Small intestine (tissue), 7 donors: ENCODE measurements at regions not wholly inside any gene's neighbourhood (a gene's known extent, or its start where the extent isn't known, plus 50 kb on each side); places are given as distances from the start of the nearest gene placed in this dataset.

Experiments used
- DNase-seq, 2 donors: peaks; one replicate each; pipeline versions ENCODE4 v3.0.0 to v3.0.0-alpha.2; 2013
- FAIRE-seq: peaks from 2 replicates; lab custom pipeline; 2012; peaks lifted over from hg19 to GRCh38; lab: Jason Lieb, UNC
- H3K27ac ChIP-seq, 3 donors: one replicate each; pipeline ENCODE4 v1.5.1; 2013; ENCODE audit warnings: low read length in 2 of 3, mild to moderate bottlenecking in 2 of 3, control low read depth in 1 of 3, inconsistent platforms in 1 of 3, low read depth in 1 of 3, moderate library complexity in 1 of 3
- H3K27me3 ChIP-seq, 3 donors: one replicate each; pipeline ENCODE4 v1.6.1; 2013; ENCODE audit warnings: low read length in 3 of 3, inconsistent platforms in 1 of 3; ENCODE audit not compliant: control insufficient read depth in 3 of 3, insufficient read depth in 3 of 3
- H3K36me3 ChIP-seq, 3 donors: one replicate each; pipeline ENCODE4 v1.6.1; 2013; ENCODE audit warnings: low read length in 3 of 3, inconsistent platforms in 1 of 3, low read depth in 1 of 3, mild to moderate bottlenecking in 1 of 3, moderate library complexity in 1 of 3; ENCODE audit not compliant: control insufficient read depth in 3 of 3, insufficient read depth in 2 of 3
- H3K4me1 ChIP-seq, 3 donors: one replicate each; pipeline ENCODE4 v1.6.1; 2013; ENCODE audit warnings: low read length in 2 of 3, inconsistent platforms in 1 of 3, low read depth in 1 of 3, mild to moderate bottlenecking in 1 of 3, moderate library complexity in 1 of 3; ENCODE audit not compliant: control insufficient read depth in 3 of 3, insufficient read depth in 2 of 3
- H3K4me3 ChIP-seq, 3 donors: one replicate each; pipeline ENCODE4 v1.5.1; 2013; ENCODE audit warnings: low read length in 3 of 3, control low read depth in 1 of 3, inconsistent platforms in 1 of 3, low read depth in 1 of 3, mild to moderate bottlenecking in 1 of 3, moderate library complexity in 1 of 3
- H3K9me3 ChIP-seq, 2 donors: one replicate each; pipeline ENCODE4 v1.6.1; 2013; ENCODE audit warnings: low read depth in 1 of 2, low read length in 1 of 2; ENCODE audit not compliant: control insufficient read depth in 2 of 2, insufficient read depth in 1 of 2
- WGBS, 3 donors: extraction: QIAGEN DNeasy Blood & Tissue Kit; methylation state at CpG; one replicate each; pipeline ENCODE4 v1.1.7; 2013; 5-methylcytosine and 5-hydroxymethylcytosine counted together
- donor health status: healthy with polysubstance abuse.
- donor health status: control.
- donor health status: control.
- donor health status: Bipolar disorder and iron deficiency.
- donor health status: healthy.

DNA sequence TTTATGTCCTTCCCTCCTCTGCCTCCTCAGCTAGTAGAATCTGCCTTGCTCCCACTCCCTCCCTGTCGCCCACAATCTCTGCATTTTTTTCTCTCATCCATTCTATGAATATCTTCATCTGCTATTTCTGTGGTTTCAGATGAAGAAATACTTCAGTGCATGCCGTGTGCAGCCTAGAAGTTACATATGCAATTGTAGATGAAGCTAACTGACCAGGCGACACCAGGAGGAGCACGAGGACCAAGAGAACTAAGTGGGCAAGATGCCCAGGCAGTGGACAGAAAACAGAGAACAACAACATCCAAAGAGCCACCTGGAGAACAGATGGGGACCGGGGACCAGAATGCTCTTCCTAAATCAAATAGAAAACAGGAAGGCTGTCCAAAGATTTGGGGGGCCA lies 121.4 kb upstream of the ATP11B start:
- no peaks in the 10 kb centered on the region for H3K9me3 ChIP-seq
- WGBS, 3 donors = 59 to 68% (median 62%) methylated on average over 5 of the region's 5 CpGs
- no peaks in the 10 kb centered on the region for H3K36me3 ChIP-seq
- H3K27ac ChIP-seq = no peak overlapping the region
- FAIRE-seq (no peak), DNase-seq (no peak)
- no peaks in the 10 kb centered on the region for H3K4me1 ChIP-seq
- no peak overlapping the region for H3K4me3 ChIP-seq
- peaks cover 0 to 11% (median 8%) of the 10 kb centered on the region in 3 donors for H3K27me3 ChIP-seq

DNA sequence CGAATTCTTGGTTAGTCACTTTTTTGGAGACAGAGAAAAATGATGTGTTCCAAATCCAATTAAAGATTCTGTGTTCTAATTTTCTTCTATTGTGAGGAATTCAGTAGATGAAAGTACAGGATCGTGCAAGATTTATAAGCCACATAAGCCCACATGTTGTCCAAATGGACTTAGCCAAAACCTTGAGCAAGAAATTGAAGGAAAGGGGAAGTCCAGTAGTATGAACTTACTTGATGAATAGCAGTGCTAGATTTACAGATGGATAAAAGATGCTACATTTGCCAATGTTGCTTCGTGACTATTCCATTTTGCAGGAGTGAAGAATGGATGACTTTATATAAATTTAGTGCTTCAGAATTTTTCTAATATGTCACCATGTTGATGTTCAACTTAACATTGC lies 120.0 kb upstream of the ATP11B start:
- DNase-seq = no peak
- Histone ChIP-seq H3K36me3 (no peaks in the 10 kb centered on the region), H3K4me1 (no peaks in the 10 kb centered on the region), H3K27ac (no peak overlapping the region), H3K4me3 (no peak overlapping the region), H3K9me3 (no peaks in the 10 kb centered on the region), H3K27me3 (peaks cover 0 to 11% (median 8%) of the 10 kb centered on the region in 3 donors)
- FAIRE-seq = no peak
- WGBS, 3 donors = 61 to 78% (median 61%) methylated on average over 3 of the region's 3 CpGs

DNA sequence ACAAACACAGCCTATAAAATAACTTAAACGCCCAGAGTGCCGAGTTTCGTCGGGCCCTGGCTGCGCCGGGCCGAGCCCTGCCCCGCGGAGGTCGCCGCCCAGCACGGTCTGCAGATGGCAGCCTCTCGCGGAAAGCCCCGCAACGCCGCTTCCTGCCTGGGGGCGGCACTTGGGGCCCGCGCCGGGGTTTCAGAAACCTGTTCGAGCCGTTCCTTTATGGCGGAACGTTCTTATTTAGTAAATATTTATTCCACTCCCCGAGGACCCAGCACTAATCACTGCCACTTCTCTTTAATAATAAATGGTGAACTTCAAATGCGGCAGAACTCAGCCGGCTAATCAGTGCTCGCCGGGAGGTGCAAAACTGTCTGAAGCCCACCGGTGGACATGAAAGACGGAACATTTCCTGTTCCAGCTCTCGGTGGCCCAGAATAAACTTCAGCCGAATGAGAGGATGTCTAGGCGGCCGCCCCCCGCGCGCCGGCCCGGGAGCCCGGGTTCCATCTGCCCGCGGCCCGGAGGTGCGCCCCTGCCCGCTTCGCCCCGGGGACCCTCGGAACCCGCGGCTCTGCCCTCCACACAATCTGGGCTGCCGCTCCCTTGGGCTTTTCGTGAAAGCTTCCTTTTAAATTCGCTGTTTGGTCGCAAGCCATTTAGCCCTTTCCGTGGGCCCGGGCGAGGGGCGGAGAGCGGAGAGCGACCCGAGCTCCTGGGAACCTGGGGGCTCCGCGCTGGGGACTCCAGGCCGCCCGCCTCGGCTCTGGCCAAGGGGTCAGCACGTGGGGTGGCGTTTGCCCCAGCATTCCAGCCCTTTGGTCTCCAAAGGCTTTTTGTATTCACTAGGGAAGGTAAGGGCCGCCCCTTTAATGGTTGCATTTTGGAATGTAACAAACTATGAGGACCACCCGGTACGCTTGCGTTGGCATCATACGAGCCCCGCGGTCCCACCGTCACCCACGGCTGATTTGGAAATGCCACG lies 110.8 kb upstream of the ATP11B start:
- 1% methylated on average over 79 to 80 of the region's 80 CpGs for WGBS, 3 donors
- H3K27me3 ChIP-seq = peaks cover 0 to 4% (median 0%) of the 10 kb centered on the region in 3 donors
- H3K4me1 ChIP-seq = peaks cover 3 to 4% (median 3%) of the 10 kb centered on the region in 3 donors
- H3K36me3 ChIP-seq = no peaks in the 10 kb centered on the region
- no peaks in the 10 kb centered on the region for H3K9me3 ChIP-seq
- no peak for FAIRE-seq
- H3K4me3 ChIP-seq = peak overlapping the region; percentile 50 to 60 (median 58)
- DNase-seq = peak; percentile 18 to 81
- peak overlapping the region in 2 of 3 donors; percentile 37 to 64 for H3K27ac ChIP-seq

DNA sequence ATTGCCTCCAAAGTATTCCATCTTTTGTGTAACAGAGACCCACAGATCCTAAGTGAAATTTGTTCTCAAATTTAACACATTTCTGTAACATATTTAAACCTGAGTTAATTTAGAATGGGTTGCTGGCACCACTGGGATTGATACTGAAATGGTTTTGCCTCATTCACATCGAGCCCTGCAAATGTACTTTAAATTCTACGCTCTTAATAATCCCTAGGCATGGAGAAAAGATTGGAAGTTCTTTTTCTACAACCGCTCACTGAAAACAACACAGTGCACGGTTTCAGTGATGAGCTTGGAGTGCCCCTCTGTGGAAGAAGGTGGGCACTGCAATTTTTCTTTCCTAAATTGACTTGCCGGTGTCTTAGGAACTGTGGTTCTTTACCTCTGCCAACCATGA lies 109.9 kb upstream of the ATP11B start:
- peaks cover 0 to 4% (median 0%) of the 10 kb centered on the region in 3 donors for H3K27me3 ChIP-seq
- H3K9me3 ChIP-seq = no peaks in the 10 kb centered on the region
- H3K36me3 ChIP-seq = no peaks in the 10 kb centered on the region
- no peak for FAIRE-seq
- H3K27ac ChIP-seq = no peak overlapping the region
- H3K4me3 ChIP-seq = peak overlapping the region in 1 of 3 donors; percentile 60
- H3K4me1 ChIP-seq = peaks cover 3 to 4% (median 3%) of the 10 kb centered on the region in 3 donors
- DNase-seq = peak; percentile 68 to 83
- 1 to 2% (median 1%) methylated on average over 5 of the region's 5 CpGs for WGBS, 3 donors

DNA sequence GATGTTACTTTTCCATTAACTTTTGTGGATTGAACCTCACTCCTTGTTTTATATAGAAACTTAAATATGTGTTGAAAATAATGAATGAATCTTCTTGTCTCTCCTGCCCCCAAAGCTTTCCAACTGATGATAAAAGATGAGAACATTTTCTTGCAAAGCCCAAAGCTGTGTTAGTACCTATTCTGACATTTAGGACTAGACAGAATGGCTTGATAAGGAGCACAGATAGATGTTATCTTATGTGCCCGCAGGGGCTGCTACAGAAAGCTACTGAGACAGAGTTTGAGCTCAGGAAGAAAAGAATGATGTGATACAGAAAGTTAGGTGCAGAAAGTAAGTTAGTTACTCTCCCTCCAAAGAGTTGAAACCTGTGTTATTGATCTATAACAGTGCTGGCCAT lies 109.4 kb upstream of the ATP11B start:
- no peaks in the 10 kb centered on the region for H3K36me3 ChIP-seq
- no peak overlapping the region for H3K4me3 ChIP-seq
- H3K9me3 ChIP-seq = no peaks in the 10 kb centered on the region
- FAIRE-seq (no peak), DNase-seq (no peak)
- peaks cover 0 to 4% (median 0%) of the 10 kb centered on the region in 3 donors for H3K27me3 ChIP-seq
- WGBS, 3 donors = 0 to 11% (median 4%) methylated on average over 1 of the region's 1 CpG
- no peak overlapping the region for H3K27ac ChIP-seq
- peaks cover 3 to 4% (median 3%) of the 10 kb centered on the region in 3 donors for H3K4me1 ChIP-seq

DNA sequence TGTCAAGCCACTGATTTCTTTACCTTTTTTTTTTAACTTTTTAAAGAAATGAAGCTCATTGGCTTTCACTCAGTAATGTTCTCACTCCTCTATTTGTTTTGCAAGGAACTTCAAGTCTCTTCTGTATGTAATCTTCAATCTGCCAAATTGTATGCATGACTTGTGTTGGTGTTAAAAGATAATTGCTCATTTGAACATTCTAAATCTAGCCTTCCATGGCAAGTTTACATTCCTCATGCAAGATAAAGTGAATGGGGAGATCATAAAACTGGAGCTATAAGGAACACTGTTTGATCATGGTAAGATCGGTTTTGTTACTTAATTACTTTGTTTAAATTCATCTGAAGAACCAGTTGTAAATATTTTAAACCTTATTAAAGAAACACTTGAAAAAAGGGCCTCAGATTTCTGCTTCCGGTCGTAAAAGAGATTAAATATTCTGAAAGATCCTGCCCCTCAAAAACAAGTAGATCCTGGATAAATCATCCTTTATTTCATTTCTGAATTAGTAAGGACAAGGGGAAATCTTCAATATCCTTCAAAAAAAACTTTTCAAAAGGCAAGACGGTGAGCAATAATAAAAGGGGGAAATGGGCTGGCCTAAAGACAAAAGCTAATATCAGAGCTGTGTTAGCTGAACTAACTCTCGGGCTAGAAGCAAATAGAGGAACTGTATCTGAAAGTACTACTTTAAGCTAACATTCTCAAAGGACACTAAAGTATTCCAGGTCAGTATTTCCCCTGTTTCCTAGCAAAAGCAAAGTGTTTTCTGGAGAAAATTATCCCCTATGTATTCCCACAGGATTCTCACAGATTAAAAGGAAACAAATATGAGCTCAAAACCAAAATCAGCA lies 107.0 kb upstream of the ATP11B start:
- DNase-seq = no peak
- 11 to 33% (median 32%) methylated on average over 5 of the region's 5 CpGs for WGBS, 3 donors
- H3K36me3 ChIP-seq = no peaks in the 10 kb centered on the region
- H3K4me3 ChIP-seq = no peak overlapping the region
- peaks cover 0 to 4% (median 0%) of the 10 kb centered on the region in 3 donors for H3K27me3 ChIP-seq
- no peaks in the 10 kb centered on the region for H3K9me3 ChIP-seq
- peaks cover 3 to 4% (median 3%) of the 10 kb centered on the region in 3 donors for H3K4me1 ChIP-seq
- FAIRE-seq = no peak
- no peak overlapping the region for H3K27ac ChIP-seq

DNA sequence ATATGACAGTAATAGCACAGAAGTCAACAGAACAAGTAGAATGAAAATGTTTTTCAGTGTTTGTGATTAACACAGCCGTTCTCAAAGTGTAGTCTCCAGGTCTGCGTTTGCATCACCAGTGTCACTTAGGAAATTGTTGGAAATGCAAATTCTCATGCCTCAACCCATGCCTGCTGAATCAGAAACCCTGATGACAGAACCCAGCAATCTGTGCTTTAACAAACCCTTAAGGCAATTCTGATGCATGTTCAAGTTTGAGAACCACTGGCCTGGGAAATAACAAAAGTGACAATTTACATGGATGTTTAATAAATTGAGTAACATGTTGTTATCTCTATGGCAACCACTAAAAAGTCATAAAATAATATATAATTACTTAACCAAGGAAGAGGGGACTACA lies 103.1 kb upstream of the ATP11B start:
- WGBS, 3 donors = 73 to 94% (median 82%) methylated on average over 2 of the region's 2 CpGs
- DNase-seq (no peak), FAIRE-seq (no peak)
- Histone ChIP-seq H3K27ac (no peak overlapping the region), H3K4me1 (peaks cover 0 to 3% (median 0%) of the 10 kb centered on the region in 3 donors), H3K9me3 (no peaks in the 10 kb centered on the region), H3K27me3 (peaks cover 0 to 4% (median 0%) of the 10 kb centered on the region in 3 donors), H3K36me3 (no peaks in the 10 kb centered on the region), H3K4me3 (no peak overlapping the region)

DNA sequence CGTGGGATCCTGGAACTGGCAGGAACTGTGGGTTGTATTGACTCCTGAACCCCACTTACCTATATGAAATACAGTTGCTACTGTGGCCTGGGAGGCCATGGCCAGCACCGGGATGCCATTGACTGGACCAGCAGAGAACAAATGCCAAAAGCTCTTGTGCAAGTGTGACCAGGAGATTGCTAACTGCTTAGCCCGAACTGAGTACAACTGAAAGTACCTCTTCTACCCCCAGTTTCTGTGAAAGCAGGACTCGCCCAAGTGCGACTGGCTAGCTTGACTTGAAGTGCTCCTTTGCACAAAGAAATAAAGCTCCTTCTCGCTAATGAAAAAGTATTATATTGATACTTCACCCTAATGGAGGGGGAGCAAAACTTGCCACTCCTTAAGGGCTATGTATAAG lies 101.3 kb upstream of the ATP11B start:
- FAIRE-seq = no peak
- H3K9me3 ChIP-seq = no peaks in the 10 kb centered on the region
- no peak overlapping the region for H3K27ac ChIP-seq
- no peaks in the 10 kb centered on the region for H3K27me3 ChIP-seq
- no peaks in the 10 kb centered on the region for H3K4me1 ChIP-seq
- WGBS, 3 donors = 85 to 91% (median 89%) methylated on average over 6 of the region's 6 CpGs
- no peak for DNase-seq
- no peak overlapping the region for H3K4me3 ChIP-seq
- H3K36me3 ChIP-seq = no peaks in the 10 kb centered on the region
